SK-N-SH treated with all-trans-retinoic acid at 6 μM for 48 hours (cell line): ENCODE measurements at regions not wholly inside any gene's neighbourhood (a gene's known extent, or its start where the extent isn't known, plus 50 kb on each side); places are given as distances from the start of the nearest gene placed in this dataset.

ENCODE experiments used
- ATAC-seq: fragments of 200-7000 bp; cut with Tn5 transposase; 3 replicates; pipeline ENCODE4 v1.9.1; 2020; ENCODE audit warnings: mild to moderate bottlenecking, moderate library complexity
- ARNTL ChIP-seq: fragments of 450-650 bp; formaldehyde crosslinking; IDR thresholded peaks from 2 replicates; pipeline ENCODE4 v1.5.0; 2020; ENCODE audit warnings: low read depth, mild to moderate bottlenecking, moderate library complexity, borderline replicate concordance
- BACH2 ChIP-seq: fragments of 250-450 bp; sonication (Bioruptor Pico); IDR thresholded peaks from 2 replicates; pipeline ENCODE4 v1.9.0; 2021; ENCODE audit warnings: mild to moderate bottlenecking, borderline replicate concordance
- CREB5 ChIP-seq: fragments of 250-450 bp; sonication (Bioruptor Pico); IDR thresholded peaks from 2 replicates; pipeline ENCODE4 v1.5.1; 2020; ENCODE audit warnings: low read depth, mild to moderate bottlenecking, moderate library complexity
- CSDC2 ChIP-seq: fragments of 250-450 bp; sonication (Bioruptor Pico); IDR thresholded peaks from 2 replicates; pipeline ENCODE4 v1.5.0; 2020; ENCODE audit warnings: mild to moderate bottlenecking, moderate library complexity
- ESRRG ChIP-seq: fragments of 250-450 bp; sonication (Bioruptor Pico); IDR thresholded peaks from 2 replicates; pipeline ENCODE4 v1.6.1; 2021; ENCODE audit warnings: mild to moderate bottlenecking
- GLIS3 ChIP-seq: fragments of 250-450 bp; sonication (Bioruptor Pico); IDR thresholded peaks from 2 replicates; pipeline ENCODE4 v1.5.0; 2020; ENCODE audit warnings: mild to moderate bottlenecking, moderate library complexity
- ISL1 ChIP-seq: fragments of 250-450 bp; sonication (Bioruptor Pico); IDR thresholded peaks from 2 replicates; pipeline ENCODE4 v2.1.2; 2022; ENCODE audit warnings: mild to moderate bottlenecking, moderate library complexity
- OSR1 ChIP-seq: fragments of 250-450 bp; sonication (Bioruptor Pico); IDR thresholded peaks from 2 replicates; pipeline ENCODE4 v1.8.0; 2022; ENCODE audit warnings: moderate library complexity, mild to moderate bottlenecking, inconsistent platforms
- PATZ1 ChIP-seq: fragments of 250-450 bp; sonication (Bioruptor Pico); IDR thresholded peaks from 2 replicates; pipeline ENCODE4 v1.8.0; 2020; ENCODE audit warnings: mild to moderate bottlenecking, moderate library complexity, borderline replicate concordance
- POU6F1 ChIP-seq: fragments of 250-450 bp; sonication (Bioruptor Pico); IDR thresholded peaks from 2 replicates; pipeline ENCODE4 v1.8.0; 2021; ENCODE audit warnings: low read depth, mild to moderate bottlenecking, moderate library complexity, borderline replicate concordance
- PPARA ChIP-seq: fragments of 250-450 bp; sonication (Bioruptor Pico); IDR thresholded peaks from 2 replicates; pipeline ENCODE4 v1.5.0; 2020; ENCODE audit warnings: mild to moderate bottlenecking, borderline replicate concordance
- RARB ChIP-seq: fragments of 250-450 bp; sonication (Bioruptor Pico); IDR thresholded peaks from 2 replicates; pipeline ENCODE4 v1.8.0; 2021; ENCODE audit warnings: mild to moderate bottlenecking, moderate library complexity
- SNAI2 ChIP-seq: fragments of 250-450 bp; sonication (Bioruptor Pico); IDR thresholded peaks from 2 replicates; pipeline ENCODE4 v1.5.0; 2020; ENCODE audit warnings: mild to moderate bottlenecking, moderate library complexity
- TCF4 ChIP-seq: fragments of 250-450 bp; sonication (Bioruptor Pico); IDR thresholded peaks from 2 replicates; pipeline ENCODE4 v1.8.0; 2021; ENCODE audit warnings: mild to moderate bottlenecking, moderate library complexity, borderline replicate concordance
- TOX ChIP-seq: fragments of 250-450 bp; sonication (Bioruptor Pico); IDR thresholded peaks from 2 replicates; pipeline ENCODE4 v1.8.0; 2021; ENCODE audit warnings: mild to moderate bottlenecking, moderate library complexity, borderline replicate concordance
- TSHZ2 ChIP-seq: fragments of 250-450 bp; sonication (Bioruptor Pico); IDR thresholded peaks from 2 replicates; pipeline ENCODE4 v1.5.0; 2020; ENCODE audit warnings: mild to moderate bottlenecking, moderate library complexity
- ZC3H10 ChIP-seq: fragments of 250-450 bp; sonication (Bioruptor Pico); IDR thresholded peaks from 2 replicates; pipeline ENCODE4 v1.5.1; 2021; ENCODE audit warnings: mild to moderate bottlenecking, moderate library complexity
- ZFP3 ChIP-seq: fragments of 250-450 bp; sonication (Bioruptor Pico); IDR thresholded peaks from 2 replicates; pipeline ENCODE4 v1.5.0; 2020; ENCODE audit warnings: mild to moderate bottlenecking, moderate library complexity
- ZFP30 ChIP-seq: fragments of 450-650 bp; formaldehyde crosslinking; IDR thresholded peaks from 2 replicates; pipeline ENCODE4 v1.5.0; 2022; ENCODE audit warnings: mild to moderate bottlenecking, moderate library complexity
- ZNF565 ChIP-seq: fragments of 450-650 bp; formaldehyde crosslinking; conservative IDR thresholded peaks from 2 replicates; pipeline ENCODE4 v1.5.0; 2020; ENCODE audit warnings: low read depth, mild to moderate bottlenecking, moderate library complexity
- ZNF70 ChIP-seq: fragments of 450-650 bp; formaldehyde crosslinking; IDR thresholded peaks from 2 replicates; pipeline ENCODE4 v1.5.0; 2020; ENCODE audit warnings: mild to moderate bottlenecking, moderate library complexity
- ZNF8 ChIP-seq: fragments of 450-650 bp; formaldehyde crosslinking; IDR thresholded peaks from 2 replicates; pipeline ENCODE4 v1.5.0; 2020; ENCODE audit warnings: mild to moderate bottlenecking, moderate library complexity

GRCh38 chr2:21820271-21820670 lies 696.5 kb downstream of the TDRD15 start:
- no peak for ATAC-seq
- TF ChIP-seq PATZ1 (no peak), TSHZ2 (CRISPR knock-in tag) (no peak), CREB5 (CRISPR knock-in tag) (no peak), RARB (no peak), ZNF70 (CRISPR knock-in tag) (no peak), ISL1 (no peak), ZNF8 (no peak), ZFP30 (CRISPR knock-in tag) (no peak), BACH2 (CRISPR knock-in tag) (no peak), ARNTL (CRISPR knock-in tag) (no peak)

GRCh38 chr2:21821672-21822227 lies 698.0 kb downstream of the TDRD15 start:
- ATAC-seq: no peak
- TF ChIP-seq TOX (CRISPR knock-in tag) (no peak), ZC3H10 (CRISPR knock-in tag) (no peak), TCF4 (CRISPR knock-in tag) (no peak), BACH2 (CRISPR knock-in tag) (no peak), OSR1 (no peak), ZFP30 (CRISPR knock-in tag) (no peak), ESRRG (CRISPR knock-in tag) (no peak), ARNTL (CRISPR knock-in tag) (no peak), GLIS3 (CRISPR knock-in tag) (no peak)

- no peak for TF ChIP-seq POU6F1 (CRISPR knock-in tag)
Observed at GRCh38 chr2:21822505-21822904, 698.7 kb downstream of the TDRD15 start.

GRCh38 chr2:21833767-21834166 lies 710.0 kb downstream of the TDRD15 start:
- ATAC-seq: no peak
- no peak for TF ChIP-seq TSHZ2 (CRISPR knock-in tag)
- no peak for TF ChIP-seq ZFP3 (CRISPR knock-in tag)
- no peak for TF ChIP-seq TCF4 (CRISPR knock-in tag)
- TF ChIP-seq OSR1: no peak
- TF ChIP-seq ESRRG (CRISPR knock-in tag): no peak
- no peak for TF ChIP-seq ZNF565 (CRISPR knock-in tag)
- no peak for TF ChIP-seq GLIS3 (CRISPR knock-in tag)
- TF ChIP-seq CREB5 (CRISPR knock-in tag): no peak
- TF ChIP-seq SNAI2 (CRISPR knock-in tag): no peak
- no peak for TF ChIP-seq CSDC2 (CRISPR knock-in tag)
- TF ChIP-seq POU6F1 (CRISPR knock-in tag): no peak
- TF ChIP-seq TOX (CRISPR knock-in tag): no peak
- no peak for TF ChIP-seq RARB
- no peak for TF ChIP-seq BACH2 (CRISPR knock-in tag)
- TF ChIP-seq ZC3H10 (CRISPR knock-in tag): no peak
- no peak for TF ChIP-seq PPARA (CRISPR knock-in tag)
- no peak for TF ChIP-seq ARNTL (CRISPR knock-in tag)
- no peak for TF ChIP-seq ZNF8

More at GRCh38 chr2:21822505-21822904, 698.7 kb downstream of the TDRD15 start:
- ATAC-seq: no peak
